ENCODE measurements at regions not wholly inside any gene's neighbourhood (a gene's known extent, or its start where the extent isn't known, plus 50 kb on each side); places are given as distances from the start of the nearest gene placed in this dataset.
"Not testable (repeated sequence)": the region's sequence is repeated elsewhere in the genome, so short reads cannot be mapped to it uniquely, and the experiment has no call there.

DNA sequence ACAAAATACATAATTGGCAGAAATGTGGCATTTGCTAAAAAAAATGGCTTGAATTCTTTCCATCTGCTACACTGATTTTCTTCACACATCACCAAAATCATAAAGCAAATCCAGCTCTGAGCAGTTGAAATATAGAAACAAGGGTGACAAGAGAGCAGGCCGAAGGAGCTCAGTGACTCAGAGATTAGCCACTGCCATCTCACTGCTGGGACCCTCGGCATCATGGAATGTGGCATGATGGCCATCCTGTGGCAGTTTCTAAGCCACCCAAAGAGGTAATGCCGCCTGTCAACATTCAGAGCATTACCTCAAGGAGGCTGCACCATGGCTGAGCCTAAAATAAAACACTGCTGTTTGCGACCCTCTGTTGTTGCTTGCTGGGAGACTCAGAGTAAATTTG lies 80.5 kb upstream of the OSBPL11 start:
- H3K4me1 ChIP-seq (ENCODE audit: control insufficient read depth, insufficient read depth, low read length, poor library complexity, severe bottlenecking) = no peaks in the 10 kb centered on the region
- H3K4me3 ChIP-seq (ENCODE audit: insufficient read depth, low read depth, low read length, poor library complexity, severe bottlenecking) = no peak overlapping the region
- H3K27ac ChIP-seq (ENCODE audit: insufficient read depth, low read length, poor library complexity, severe bottlenecking) = no peak overlapping the region
- no peaks in the 10 kb centered on the region for H3K36me3 ChIP-seq (ENCODE audit: control insufficient read depth, insufficient read depth, low read length)
- no peak for DNase-seq
- H3K9me3 ChIP-seq (ENCODE audit: control insufficient read depth, low read length) = no peaks in the 10 kb centered on the region
- no peaks in the 10 kb centered on the region for H3K27me3 ChIP-seq (replicated peaks; ENCODE audit: control insufficient read depth, insufficient read depth, low read length, poor library complexity, severe bottlenecking)

DNA sequence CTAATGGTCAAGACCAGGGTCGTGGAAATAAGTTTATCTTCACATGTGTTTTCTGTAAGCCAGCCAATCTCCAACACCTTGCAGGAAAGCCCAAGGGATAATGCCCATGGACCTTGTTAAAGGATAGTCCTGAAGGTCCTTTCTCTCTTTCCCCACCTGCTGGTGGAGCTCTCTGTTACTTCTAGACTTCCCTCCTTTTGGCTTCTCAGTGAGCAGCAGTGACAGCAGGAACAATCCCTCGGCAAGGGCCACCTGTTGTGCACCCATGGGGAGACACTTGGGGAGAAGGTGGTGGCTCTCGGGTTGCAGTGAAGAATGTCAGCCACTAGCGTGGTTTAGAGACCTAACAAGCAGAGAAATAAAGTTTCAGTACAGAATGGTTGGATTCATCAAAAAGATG lies 84.0 kb upstream of the OSBPL11 start:
- H3K36me3 ChIP-seq (ENCODE audit: control insufficient read depth, insufficient read depth, low read length) = no peaks in the 10 kb centered on the region
- no peaks in the 10 kb centered on the region for H3K4me1 ChIP-seq (ENCODE audit: control insufficient read depth, insufficient read depth, low read length, poor library complexity, severe bottlenecking)
- no peaks in the 10 kb centered on the region for H3K9me3 ChIP-seq (ENCODE audit: control insufficient read depth, low read length)
- no peaks in the 10 kb centered on the region for H3K27me3 ChIP-seq (replicated peaks; ENCODE audit: control insufficient read depth, insufficient read depth, low read length, poor library complexity, severe bottlenecking)
- no peak overlapping the region for H3K4me3 ChIP-seq (ENCODE audit: insufficient read depth, low read depth, low read length, poor library complexity, severe bottlenecking)
- DNase-seq = no peak
- H3K27ac ChIP-seq (ENCODE audit: insufficient read depth, low read length, poor library complexity, severe bottlenecking) = no peak overlapping the region

DNA sequence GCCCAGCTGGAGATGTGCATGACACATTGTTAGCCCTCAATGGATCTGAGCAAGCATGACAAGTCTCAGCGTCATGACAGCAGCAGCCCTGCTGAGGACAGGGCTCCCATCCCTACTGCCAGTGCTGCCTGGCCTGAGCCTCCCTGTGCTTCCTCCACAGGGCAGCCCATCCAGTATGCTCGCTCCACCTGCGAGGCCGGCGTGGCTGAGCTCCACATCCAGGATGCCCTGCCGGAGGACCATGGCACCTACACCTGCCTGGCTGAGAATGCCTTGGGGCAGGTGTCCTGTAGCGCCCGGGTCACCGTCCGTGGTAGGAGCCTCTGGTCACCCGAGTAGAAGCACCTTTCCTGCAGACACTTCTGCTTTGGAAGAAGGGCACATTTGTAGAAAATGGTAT lies 85.8 kb upstream of the OSBPL11 start:
- H3K9me3 ChIP-seq (ENCODE audit: control insufficient read depth, low read length) = no peaks in the 10 kb centered on the region
- H3K27ac ChIP-seq (ENCODE audit: insufficient read depth, low read length, poor library complexity, severe bottlenecking) = no peak overlapping the region
- no peak overlapping the region for H3K4me3 ChIP-seq (ENCODE audit: insufficient read depth, low read depth, low read length, poor library complexity, severe bottlenecking)
- H3K27me3 ChIP-seq (replicated peaks; ENCODE audit: control insufficient read depth, insufficient read depth, low read length, poor library complexity, severe bottlenecking) = no peaks in the 10 kb centered on the region
- no peak for DNase-seq
- H3K36me3 ChIP-seq (ENCODE audit: control insufficient read depth, insufficient read depth, low read length) = no peaks in the 10 kb centered on the region
- H3K4me1 ChIP-seq (ENCODE audit: control insufficient read depth, insufficient read depth, low read length, poor library complexity, severe bottlenecking) = no peaks in the 10 kb centered on the region

DNA sequence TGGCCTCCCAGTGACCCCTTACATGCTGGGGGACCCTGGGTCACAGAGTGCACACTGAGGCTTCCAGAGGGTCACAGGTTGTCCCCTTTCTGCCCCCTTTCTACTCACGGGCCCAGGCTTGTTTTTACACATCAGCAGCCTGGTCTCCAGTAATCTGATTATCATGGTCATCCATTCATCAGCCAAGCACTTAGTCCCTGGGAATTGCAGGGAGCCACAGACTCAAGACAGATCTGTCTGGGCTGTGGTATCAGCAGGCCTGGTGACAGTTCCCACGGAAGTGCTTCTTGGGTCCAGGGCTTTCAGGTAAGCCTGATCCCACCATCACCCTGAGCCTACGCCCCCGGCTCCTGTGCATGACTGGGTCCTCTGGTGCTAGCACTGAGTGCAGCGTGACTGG lies 86.6 kb upstream of the OSBPL11 start:
- not testable (repeated sequence) for H3K36me3 ChIP-seq (ENCODE audit: control insufficient read depth, insufficient read depth, low read length); H3K9me3 ChIP-seq (ENCODE audit: control insufficient read depth, low read length); H3K27me3 ChIP-seq (replicated peaks; ENCODE audit: control insufficient read depth, insufficient read depth, low read length, poor library complexity, severe bottlenecking)

DNA sequence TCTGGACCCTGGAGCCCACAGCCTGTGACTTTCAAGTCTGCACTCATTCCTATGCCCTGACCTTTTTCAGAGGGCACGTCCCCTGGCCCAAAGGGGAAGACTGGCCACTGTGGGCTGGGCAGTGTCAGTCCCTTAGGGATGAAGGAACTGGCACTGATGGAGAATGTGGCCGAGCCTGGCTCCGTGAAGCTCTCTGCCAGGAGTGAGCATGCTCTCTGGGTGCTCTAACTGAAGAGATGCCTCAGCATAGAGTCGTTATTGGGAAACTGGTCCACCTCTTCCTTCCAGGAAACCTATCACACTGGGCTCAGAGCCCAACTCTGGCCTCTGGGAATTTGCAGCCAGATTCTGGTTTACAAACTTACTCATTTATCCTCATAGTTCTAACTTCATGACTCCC lies 87.3 kb upstream of the OSBPL11 start:
- not testable (repeated sequence) for H3K27me3 ChIP-seq (replicated peaks; ENCODE audit: control insufficient read depth, insufficient read depth, low read length, poor library complexity, severe bottlenecking); H3K27ac ChIP-seq (ENCODE audit: insufficient read depth, low read length, poor library complexity, severe bottlenecking); H3K9me3 ChIP-seq (ENCODE audit: control insufficient read depth, low read length); DNase-seq; H3K4me3 ChIP-seq (ENCODE audit: insufficient read depth, low read depth, low read length, poor library complexity, severe bottlenecking); H3K4me1 ChIP-seq (ENCODE audit: control insufficient read depth, insufficient read depth, low read length, poor library complexity, severe bottlenecking); H3K36me3 ChIP-seq (ENCODE audit: control insufficient read depth, insufficient read depth, low read length)

More for the DNA sequence above, 86.6 kb upstream of the OSBPL11 start:
- not testable (repeated sequence) for DNase-seq; H3K27ac ChIP-seq (ENCODE audit: insufficient read depth, low read length, poor library complexity, severe bottlenecking); H3K4me3 ChIP-seq (ENCODE audit: insufficient read depth, low read depth, low read length, poor library complexity, severe bottlenecking); H3K4me1 ChIP-seq (ENCODE audit: control insufficient read depth, insufficient read depth, low read length, poor library complexity, severe bottlenecking)

DNA sequence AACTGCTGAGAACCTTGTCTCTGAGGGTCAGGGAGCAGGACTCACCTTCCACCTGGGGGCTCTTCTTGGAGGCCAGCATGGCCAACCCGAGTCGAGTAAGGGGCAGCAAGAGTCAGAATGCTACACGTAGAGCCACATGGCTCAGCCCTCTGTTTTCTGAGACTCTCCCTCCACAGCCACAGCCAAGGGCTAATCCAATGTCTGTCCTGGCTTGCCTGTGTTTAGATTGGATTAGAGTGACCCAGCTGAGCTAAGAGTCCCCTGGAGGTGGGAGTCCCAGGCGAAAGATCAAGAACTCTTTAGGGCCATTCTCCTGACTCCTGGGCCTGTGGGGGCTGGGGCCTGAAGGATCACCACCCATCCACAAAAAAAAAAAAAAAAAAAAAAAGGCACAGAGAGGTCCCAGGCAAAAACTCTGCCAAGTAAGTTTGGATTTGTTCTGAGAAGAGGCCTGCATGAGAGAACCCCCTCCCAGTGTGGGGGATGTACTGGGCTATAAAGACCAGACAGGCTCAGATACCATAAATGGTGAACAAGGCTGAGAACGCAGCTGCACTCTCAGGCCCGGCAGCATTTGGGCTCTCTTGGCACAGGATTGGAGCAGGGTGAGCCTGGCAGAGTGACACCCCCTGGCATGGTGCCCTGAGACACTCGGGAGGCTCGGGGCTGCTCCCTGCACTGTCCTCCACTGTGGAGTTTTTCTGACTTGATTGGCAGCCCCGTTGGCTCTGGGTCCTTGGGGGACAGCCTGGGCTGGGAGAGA lies 88.0 kb upstream of the OSBPL11 start:
- Histone ChIP-seq H3K27ac (ENCODE audit: insufficient read depth, low read length, poor library complexity, severe bottlenecking) (no peak overlapping the region), H3K36me3 (ENCODE audit: control insufficient read depth, insufficient read depth, low read length) (no peaks in the 10 kb centered on the region), H3K4me3 (ENCODE audit: insufficient read depth, low read depth, low read length, poor library complexity, severe bottlenecking) (no peak overlapping the region), H3K4me1 (ENCODE audit: control insufficient read depth, insufficient read depth, low read length, poor library complexity, severe bottlenecking) (no peaks in the 10 kb centered on the region), H3K27me3 (replicated peaks; ENCODE audit: control insufficient read depth, insufficient read depth, low read length, poor library complexity, severe bottlenecking) (no peaks in the 10 kb centered on the region), H3K9me3 (ENCODE audit: control insufficient read depth, low read length) (no peaks in the 10 kb centered on the region)
- DNase-seq = no peak

DNA sequence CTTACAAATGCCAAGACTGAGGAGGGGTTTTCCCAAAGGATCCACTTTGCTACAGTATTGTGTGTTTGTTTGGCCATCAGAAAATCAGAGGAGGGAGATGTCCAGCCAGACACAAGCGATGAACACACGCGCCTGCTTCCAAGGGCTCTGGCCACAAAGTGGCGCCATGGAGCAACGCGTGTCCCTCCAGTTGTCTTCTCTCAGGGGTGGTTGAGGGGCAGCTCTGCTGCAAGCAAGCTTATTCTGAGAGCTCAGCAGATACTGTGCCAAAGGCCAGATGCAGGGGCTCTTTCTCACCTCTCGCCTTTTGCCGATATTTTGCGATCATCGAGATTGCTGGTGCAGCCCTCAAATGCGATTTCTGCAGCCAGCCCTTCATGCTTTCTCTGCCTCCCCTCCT lies 88.9 kb upstream of the OSBPL11 start:
- Histone ChIP-seq H3K4me1 (ENCODE audit: control insufficient read depth, insufficient read depth, low read length, poor library complexity, severe bottlenecking) (no peaks in the 10 kb centered on the region), H3K4me3 (ENCODE audit: insufficient read depth, low read depth, low read length, poor library complexity, severe bottlenecking) (no peak overlapping the region), H3K27ac (ENCODE audit: insufficient read depth, low read length, poor library complexity, severe bottlenecking) (no peak overlapping the region), H3K36me3 (ENCODE audit: control insufficient read depth, insufficient read depth, low read length) (no peaks in the 10 kb centered on the region), H3K9me3 (ENCODE audit: control insufficient read depth, low read length) (no peaks in the 10 kb centered on the region), H3K27me3 (replicated peaks; ENCODE audit: control insufficient read depth, insufficient read depth, low read length, poor library complexity, severe bottlenecking) (no peaks in the 10 kb centered on the region)
- DNase-seq = no peak

DNA sequence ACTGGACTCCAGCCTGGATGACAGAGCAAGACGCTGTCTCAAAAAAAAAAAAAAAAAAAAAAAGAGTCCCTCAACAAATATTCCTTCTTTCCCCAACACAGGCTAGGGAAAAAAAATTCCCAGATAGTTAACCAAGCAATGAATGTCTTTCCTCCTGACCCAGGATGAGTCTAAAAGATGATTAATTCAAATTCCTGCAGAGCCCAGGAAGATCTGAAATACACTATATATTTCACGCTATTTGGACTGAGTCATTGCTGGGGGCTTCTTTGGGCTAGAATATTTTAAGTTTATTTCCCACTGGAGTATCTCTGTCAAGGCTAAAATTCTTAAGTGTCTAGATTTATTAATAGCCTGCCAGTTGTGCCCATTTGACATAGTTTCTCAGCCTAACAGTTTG lies 90.4 kb upstream of the OSBPL11 start:
- H3K4me3 ChIP-seq (ENCODE audit: insufficient read depth, low read depth, low read length, poor library complexity, severe bottlenecking); H3K9me3 ChIP-seq (ENCODE audit: control insufficient read depth, low read length); H3K4me1 ChIP-seq (ENCODE audit: control insufficient read depth, insufficient read depth, low read length, poor library complexity, severe bottlenecking); DNase-seq; H3K27ac ChIP-seq (ENCODE audit: insufficient read depth, low read length, poor library complexity, severe bottlenecking); H3K36me3 ChIP-seq (ENCODE audit: control insufficient read depth, insufficient read depth, low read length); H3K27me3 ChIP-seq (replicated peaks; ENCODE audit: control insufficient read depth, insufficient read depth, low read length, poor library complexity, severe bottlenecking): not testable (repeated sequence)

DNA sequence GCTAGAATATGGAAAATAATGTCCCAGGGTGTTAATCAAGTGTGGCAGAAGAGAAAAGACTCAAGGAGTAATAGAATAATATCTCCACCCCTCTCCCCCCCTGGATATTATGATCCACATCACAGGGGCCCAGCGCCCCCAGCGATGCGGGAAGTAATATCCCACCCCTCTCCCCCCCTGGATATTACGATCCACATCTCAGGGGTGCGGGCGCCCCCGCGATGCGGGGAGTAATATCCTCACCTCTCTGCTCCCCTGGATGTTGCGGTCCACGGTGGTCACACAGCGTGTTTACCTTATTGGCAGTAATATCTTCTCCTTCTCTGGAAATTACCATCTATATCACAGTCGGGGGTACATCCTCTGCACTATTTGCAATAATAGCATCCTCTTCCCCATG lies 97.1 kb upstream of the OSBPL11 start:
- Histone ChIP-seq H3K9me3 (ENCODE audit: control insufficient read depth, low read length) (no peaks in the 10 kb centered on the region), H3K27ac (ENCODE audit: insufficient read depth, low read length, poor library complexity, severe bottlenecking) (no peak overlapping the region), H3K27me3 (replicated peaks; ENCODE audit: control insufficient read depth, insufficient read depth, low read length, poor library complexity, severe bottlenecking) (no peaks in the 10 kb centered on the region), H3K36me3 (ENCODE audit: control insufficient read depth, insufficient read depth, low read length) (no peaks in the 10 kb centered on the region), H3K4me3 (ENCODE audit: insufficient read depth, low read depth, low read length, poor library complexity, severe bottlenecking) (no peak overlapping the region), H3K4me1 (ENCODE audit: control insufficient read depth, insufficient read depth, low read length, poor library complexity, severe bottlenecking) (no peaks in the 10 kb centered on the region)
- no peak for DNase-seq

DNA sequence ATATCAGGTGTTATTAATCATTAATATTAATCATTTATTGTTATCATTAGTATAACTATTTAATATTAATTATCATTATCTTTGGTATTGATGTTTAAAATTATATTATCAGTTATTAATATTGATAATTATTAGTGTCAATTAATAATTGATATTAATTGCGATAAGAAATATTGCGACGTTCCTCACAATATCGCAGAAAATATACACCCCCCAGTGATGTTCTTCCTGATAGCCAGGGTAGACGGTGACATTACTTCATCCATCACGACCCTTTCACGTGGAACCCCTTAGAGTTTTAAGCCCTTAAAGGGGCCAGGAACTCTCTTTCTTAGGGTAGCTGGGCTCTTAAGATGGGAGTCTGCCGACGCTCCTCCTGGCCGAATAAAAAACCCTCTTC lies 98.6 kb upstream of the OSBPL11 start:
- no peaks in the 10 kb centered on the region for H3K4me1 ChIP-seq (ENCODE audit: control insufficient read depth, insufficient read depth, low read length, poor library complexity, severe bottlenecking)
- H3K36me3 ChIP-seq (ENCODE audit: control insufficient read depth, insufficient read depth, low read length) = no peaks in the 10 kb centered on the region
- H3K27me3 ChIP-seq (replicated peaks; ENCODE audit: control insufficient read depth, insufficient read depth, low read length, poor library complexity, severe bottlenecking) = no peaks in the 10 kb centered on the region
- no peak overlapping the region for H3K27ac ChIP-seq (ENCODE audit: insufficient read depth, low read length, poor library complexity, severe bottlenecking)
- no peak for DNase-seq
- no peaks in the 10 kb centered on the region for H3K9me3 ChIP-seq (ENCODE audit: control insufficient read depth, low read length)
- H3K4me3 ChIP-seq (ENCODE audit: insufficient read depth, low read depth, low read length, poor library complexity, severe bottlenecking) = no peak overlapping the region
